ENCODE measurements at regions not wholly inside any gene's neighbourhood (a gene's known extent, or its start where the extent isn't known, plus 50 kb on each side); places are given as distances from the start of the nearest gene placed in this dataset.
A peak's percentile ranks its signal among the peaks of the same experiment; 100 is the strongest.

DNA sequence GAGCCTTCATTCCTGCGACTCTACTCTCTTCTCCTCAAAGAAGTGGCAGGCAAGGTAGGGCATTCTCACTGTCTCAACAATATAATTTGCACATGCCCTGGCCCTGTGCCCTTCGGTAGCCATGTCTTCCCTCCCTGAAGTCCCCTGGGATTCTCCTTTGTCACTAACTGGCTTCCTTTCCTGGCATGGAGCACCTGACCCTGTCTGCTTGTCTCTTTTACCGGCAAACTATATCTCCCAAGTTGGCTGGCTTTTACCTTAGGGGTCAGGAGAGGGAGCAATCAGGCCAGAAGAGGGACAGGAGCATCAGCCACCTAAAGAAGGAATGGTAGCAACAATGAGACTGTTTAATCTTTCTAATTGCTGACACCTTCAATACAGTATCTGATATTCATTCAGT, 51.9 kb upstream of the RMDN2 start:
- Mint-ChIP-seq H3K4me1 (ENCODE audit: unreplicated experiment) (peaks cover 28% of the 10 kb centered on the region), H3K27ac (ENCODE audit: unreplicated experiment) (no peak overlapping the region), H3K27me3 (ENCODE audit: unreplicated experiment) (peaks cover 7% of the 10 kb centered on the region), H3K9me3 (ENCODE audit: unreplicated experiment) (no peaks in the 10 kb centered on the region), H3K4me3 (ENCODE audit: unreplicated experiment) (no peak overlapping the region), H3K36me3 (ENCODE audit: low read depth, unreplicated experiment) (no peaks in the 10 kb centered on the region)
- no peak for DNase-seq (ENCODE audit: low spot score)
- TF ChIP-seq, protein P1, sequence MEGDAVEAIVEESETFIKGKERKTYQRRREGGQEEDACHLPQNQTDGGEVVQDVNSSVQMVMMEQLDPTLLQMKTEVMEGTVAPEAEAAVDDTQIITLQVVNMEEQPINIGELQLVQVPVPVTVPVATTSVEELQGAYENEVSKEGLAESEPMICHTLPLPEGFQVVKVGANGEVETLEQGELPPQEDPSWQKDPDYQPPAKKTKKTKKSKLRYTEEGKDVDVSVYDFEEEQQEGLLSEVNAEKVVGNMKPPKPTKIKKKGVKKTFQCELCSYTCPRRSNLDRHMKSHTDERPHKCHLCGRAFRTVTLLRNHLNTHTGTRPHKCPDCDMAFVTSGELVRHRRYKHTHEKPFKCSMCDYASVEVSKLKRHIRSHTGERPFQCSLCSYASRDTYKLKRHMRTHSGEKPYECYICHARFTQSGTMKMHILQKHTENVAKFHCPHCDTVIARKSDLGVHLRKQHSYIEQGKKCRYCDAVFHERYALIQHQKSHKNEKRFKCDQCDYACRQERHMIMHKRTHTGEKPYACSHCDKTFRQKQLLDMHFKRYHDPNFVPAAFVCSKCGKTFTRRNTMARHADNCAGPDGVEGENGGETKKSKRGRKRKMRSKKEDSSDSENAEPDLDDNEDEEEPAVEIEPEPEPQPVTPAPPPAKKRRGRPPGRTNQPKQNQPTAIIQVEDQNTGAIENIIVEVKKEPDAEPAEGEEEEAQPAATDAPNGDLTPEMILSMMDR (IDR thresholded peaks at IDR 0.05; ENCODE audit: unreplicated experiment) = no peak

DNA sequence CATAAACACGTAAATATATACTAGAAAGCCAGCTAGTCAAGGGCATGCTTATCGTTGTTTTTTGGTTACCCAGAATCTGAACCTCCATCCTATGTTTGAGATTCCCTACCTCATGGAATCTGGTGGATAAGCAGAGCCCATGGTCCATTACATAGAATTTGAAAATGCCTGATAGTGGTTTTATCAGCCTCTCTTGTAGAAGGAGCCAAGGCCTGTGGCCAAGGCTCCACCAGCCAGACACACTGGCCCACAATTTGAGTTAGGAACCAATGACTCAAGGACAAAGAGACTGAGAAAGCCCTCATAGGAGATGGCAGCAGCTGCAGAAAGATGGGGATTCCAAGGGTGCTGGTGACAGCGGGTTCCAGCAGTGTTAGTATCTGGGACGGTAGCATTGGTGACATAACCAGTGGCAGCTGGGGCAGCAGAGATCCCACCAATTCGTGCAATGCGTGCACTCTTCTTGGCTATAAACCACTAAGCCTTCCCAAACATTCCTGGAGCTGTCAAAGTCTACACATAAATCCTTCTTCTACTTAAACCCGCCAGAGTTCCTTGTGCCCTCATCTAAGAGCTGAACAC, 51.2 kb upstream of the RMDN2 start:
- TF ChIP-seq, protein P1 (IDR thresholded peaks at IDR 0.05; ENCODE audit: unreplicated experiment) = no peak
- no peaks in the 10 kb centered on the region for H3K9me3 Mint-ChIP-seq (ENCODE audit: unreplicated experiment)
- peaks cover 7% of the 10 kb centered on the region for H3K27me3 Mint-ChIP-seq (ENCODE audit: unreplicated experiment)
- H3K4me1 Mint-ChIP-seq (ENCODE audit: unreplicated experiment) = peaks cover 28% of the 10 kb centered on the region
- no peak overlapping the region for H3K4me3 Mint-ChIP-seq (ENCODE audit: unreplicated experiment)
- DNase-seq (ENCODE audit: low spot score) = no peak
- H3K36me3 Mint-ChIP-seq (ENCODE audit: low read depth, unreplicated experiment) = no peaks in the 10 kb centered on the region
- no peak overlapping the region for H3K27ac Mint-ChIP-seq (ENCODE audit: unreplicated experiment)

GRCh38 chr2:37874470-37874869, 50.6 kb upstream of the RMDN2 start:
- DNase-seq (ENCODE audit: low spot score) = no peak
- Mint-ChIP-seq H3K4me1 (ENCODE audit: unreplicated experiment) (peaks cover 28% of the 10 kb centered on the region), H3K27ac (ENCODE audit: unreplicated experiment) (peak overlapping the region; percentile 4), H3K36me3 (ENCODE audit: low read depth, unreplicated experiment) (no peaks in the 10 kb centered on the region), H3K27me3 (ENCODE audit: unreplicated experiment) (peaks cover 5% of the 10 kb centered on the region), H3K4me3 (ENCODE audit: unreplicated experiment) (peak overlapping the region; percentile 8), H3K9me3 (ENCODE audit: unreplicated experiment) (no peaks in the 10 kb centered on the region)
- TF ChIP-seq, protein P1 (IDR thresholded peaks at IDR 0.05; ENCODE audit: unreplicated experiment) = no peak
